RKO (cell line): ENCODE measurements at regions not wholly inside any gene's neighbourhood (a gene's known extent, or its start where the extent isn't known, plus 50 kb on each side); places are given as distances from the start of the nearest gene placed in this dataset.
"Not testable (repeated sequence)": the region's sequence is repeated elsewhere in the genome, so short reads cannot be mapped to it uniquely, and the experiment has no call there.

Experiments
- DNase-seq: peaks from one replicate; pipeline ENCODE4 v3.0.0-alpha.2; 2016; ENCODE audit warnings: low spot score

DNA sequence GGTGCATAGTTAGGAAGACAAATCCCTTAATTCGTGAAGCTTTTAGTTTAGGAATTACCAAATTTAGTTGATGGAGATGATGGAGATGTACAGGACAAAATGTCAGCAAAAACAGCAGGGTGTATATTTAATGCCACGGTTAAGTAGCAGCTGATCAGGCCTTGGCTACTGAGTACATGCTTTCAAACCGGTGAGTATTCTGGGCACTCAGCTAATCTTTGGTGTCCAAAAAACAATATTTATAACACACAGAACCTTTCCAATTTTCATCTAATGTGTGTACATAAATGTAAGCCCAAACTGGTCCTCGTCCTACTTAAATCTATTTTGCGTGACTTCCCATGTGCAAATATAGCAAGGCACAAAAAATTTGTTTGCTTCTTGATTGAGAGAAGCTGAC lies 703.4 kb upstream of the LINC00305 start:
- DNase-seq = no peak

DNA sequence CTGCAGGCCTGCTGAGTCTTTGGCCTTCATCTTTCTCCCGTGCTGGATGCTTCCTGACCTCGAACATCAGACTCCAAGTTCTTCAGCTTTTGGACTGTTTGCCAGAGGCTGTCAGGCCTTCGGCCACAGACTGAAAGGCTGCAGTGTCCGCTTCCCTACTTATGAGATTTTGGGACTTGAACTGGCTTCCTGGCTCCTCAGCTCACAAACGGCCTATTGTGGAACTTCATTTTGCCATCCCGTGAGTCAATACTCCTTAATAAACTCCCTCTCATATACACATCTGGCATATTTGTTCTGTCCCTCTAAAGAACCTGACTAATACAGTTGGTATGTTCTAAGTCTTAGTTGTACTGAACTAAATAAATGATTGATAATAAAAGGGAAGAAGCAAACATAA lies 702.8 kb upstream of the LINC00305 start:
- no peak for DNase-seq

DNA sequence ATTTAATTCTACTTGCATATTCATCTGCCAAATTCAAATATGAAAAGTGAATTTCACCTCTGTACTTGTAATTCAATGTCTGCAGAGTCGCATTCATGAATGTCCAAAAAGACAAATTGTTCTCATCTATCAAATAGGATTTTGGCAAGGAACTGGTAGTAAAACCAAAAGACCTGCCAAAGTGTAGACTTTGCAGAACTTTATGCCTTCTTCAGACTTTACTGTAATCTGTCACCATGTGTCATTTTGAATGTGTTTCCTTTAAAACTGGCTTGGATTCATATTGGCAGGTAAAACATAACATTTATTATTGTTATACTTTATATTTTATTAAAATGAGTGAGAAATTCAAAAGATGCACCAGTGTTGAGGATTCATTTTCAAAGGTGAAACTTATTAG lies 701.9 kb upstream of the LINC00305 start:
- no peak for DNase-seq

DNA sequence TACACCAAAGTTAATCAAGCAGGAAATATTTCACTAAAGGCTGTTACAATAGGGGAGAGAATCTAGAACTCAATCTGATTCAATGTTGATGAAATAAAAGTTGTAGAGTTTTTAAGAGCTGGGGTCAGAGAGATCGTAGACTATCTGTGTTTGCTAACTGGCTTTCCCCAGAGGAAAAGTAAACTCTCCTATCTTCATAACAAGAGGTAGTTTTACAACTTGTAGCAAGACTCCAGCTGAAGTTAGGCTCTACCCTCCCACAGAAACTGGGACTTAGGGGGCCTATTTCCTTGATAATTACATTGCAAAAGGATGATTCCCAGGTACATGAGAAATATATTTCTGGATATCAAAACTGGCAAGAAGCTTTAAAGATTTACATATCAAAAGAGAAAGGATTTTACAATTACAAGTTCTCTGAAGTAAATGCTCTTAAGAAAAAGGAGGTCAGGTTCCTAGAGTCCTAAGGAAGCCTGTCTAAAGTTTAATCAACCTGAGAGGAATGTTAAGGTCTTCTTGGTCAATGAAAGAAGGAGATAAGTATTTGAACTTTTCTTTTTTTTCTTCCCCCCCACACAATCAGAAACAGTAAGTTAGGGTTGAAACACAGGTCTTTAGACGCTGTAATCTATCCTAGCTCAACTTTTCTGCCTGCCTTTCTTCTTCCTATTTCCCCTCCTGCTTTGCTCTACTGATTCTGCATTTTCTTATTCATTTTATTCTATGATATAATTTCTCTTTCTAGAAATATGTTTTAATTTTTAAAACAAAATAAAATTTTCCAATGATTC lies 692.2 kb upstream of the LINC00305 start:
- no peak for DNase-seq

DNA sequence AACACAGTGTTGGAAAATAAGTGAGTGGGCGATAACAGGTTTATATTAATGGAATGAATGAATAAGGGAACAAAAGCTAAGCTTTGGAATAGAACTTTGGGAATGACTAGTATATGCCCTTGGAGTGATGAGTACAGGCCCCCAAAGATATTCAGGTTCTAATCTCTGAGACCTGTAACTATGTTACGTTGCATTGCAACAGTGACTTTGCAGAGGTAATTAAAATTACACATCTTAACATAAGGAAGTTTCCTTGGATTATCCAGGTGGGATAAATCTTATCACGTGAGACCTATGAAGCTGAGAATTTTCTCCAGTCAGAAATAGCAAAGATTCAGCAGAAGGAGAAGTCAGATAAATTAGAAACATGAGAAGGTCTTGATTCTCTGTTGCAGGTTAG lies 661.5 kb upstream of the LINC00305 start:
- DNase-seq = no peak

DNA sequence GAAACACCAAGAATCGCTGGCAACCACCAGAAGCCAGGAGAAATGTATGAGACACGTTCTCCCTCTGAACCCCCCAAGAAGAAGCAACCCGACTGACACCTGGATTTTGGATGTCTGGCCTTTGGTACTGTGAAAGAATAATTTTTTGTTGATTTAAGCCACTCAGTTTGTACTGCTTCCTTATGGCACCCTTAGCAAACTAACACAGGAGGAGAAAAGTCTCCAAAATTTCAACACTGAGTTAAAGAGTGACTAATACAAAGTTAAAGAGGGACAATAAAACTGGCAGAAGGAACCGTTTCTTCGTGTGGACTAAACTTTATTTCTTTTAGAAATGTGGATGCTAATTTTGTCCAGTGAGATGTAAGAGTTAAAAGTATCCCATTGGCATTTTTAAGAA lies 660.9 kb upstream of the LINC00305 start:
- DNase-seq = no peak

DNA sequence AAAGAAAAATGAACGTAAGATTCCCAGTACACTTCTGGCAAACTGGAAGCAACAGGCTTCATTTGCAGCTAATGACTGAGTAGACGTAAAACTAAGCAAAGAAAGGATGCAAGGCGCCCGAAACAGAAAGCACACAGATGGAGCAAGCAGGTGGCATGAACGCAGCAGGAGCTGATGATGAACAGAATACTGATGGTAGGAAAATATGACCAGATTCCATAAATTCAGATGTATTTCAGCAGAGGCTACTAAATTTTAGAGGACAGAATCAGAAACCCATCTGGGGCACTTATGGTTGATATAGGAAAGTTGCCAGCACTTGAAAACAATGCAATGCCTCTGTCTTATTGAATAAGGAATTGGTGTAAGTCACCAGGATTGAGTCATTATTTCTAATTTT lies 658.7 kb upstream of the LINC00305 start:
- no peak for DNase-seq

DNA sequence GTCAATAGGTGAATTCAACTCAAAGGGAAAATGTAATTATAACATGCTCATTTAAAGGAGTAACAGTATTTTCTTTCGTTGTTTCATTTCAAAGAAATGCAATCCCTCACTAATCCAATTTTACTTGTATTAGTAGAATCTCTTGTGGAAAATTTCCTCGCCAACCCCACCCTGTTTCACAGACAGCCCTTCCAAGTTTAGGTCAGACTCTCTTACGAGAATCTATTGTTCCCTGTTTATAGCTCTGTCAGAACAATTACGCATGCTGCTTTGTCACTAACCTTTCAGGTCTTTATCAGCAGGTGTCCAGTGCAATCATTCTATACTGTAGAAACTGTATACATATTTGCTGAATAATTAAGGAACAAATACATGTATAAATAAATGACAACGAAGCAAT lies 657.8 kb upstream of the LINC00305 start:
- no peak for DNase-seq

DNA sequence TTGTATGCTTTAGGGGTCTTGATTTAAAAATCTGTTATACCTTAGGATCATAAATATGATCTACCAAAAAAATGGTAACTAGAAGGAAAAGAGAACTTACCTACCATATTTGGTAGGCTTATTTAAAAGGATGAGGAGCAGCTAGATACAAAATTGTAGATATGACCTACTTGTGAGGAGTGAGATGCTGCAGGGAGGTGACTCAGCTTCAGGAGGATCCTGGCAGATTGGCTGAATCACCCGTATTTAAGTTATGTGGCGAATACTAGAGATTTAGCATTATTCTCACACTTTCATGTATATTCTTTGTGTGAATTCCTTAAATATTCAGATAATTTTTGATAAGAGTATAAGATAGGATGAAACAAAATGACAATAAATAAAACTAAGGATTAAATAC lies 657.3 kb upstream of the LINC00305 start:
- DNase-seq = peak; percentile 7

DNA sequence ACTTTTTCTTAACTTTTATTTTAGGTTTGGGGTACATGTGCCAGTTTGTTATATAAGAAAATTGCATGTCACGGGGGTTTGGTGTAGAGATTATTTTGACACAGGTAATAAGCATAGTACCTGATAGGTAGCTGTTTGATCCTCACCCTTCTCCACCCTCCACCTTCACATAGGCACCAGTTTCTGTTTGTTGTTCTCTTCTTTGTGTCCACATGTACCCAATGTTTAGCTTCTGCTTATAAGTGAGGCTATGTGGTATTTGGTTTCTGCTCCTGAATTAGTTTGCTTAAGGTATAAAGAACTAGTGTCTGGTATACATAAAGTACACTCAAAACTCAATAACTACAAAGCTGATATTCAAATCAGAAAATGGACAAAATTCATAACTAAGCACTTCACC lies 654.6 kb upstream of the LINC00305 start:
- no peak for DNase-seq

DNA sequence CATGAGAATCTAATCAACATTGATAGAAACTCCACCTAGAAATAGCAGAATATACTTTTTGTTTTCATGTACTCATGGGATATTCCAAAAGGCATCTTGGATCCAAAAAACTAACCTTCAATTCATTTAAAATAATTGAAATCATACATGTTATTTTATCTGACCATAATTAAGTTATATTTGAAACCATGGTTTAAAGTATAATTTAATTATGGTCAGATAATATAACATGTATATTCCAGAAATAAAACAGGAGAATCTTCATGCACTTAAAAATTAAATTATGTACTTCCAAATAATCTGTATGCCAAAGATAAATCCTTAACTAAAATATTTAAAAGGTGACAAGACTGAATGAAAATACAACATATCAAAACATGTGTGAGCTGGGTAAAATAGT lies 651.3 kb upstream of the LINC00305 start:
- no peak for DNase-seq

DNA sequence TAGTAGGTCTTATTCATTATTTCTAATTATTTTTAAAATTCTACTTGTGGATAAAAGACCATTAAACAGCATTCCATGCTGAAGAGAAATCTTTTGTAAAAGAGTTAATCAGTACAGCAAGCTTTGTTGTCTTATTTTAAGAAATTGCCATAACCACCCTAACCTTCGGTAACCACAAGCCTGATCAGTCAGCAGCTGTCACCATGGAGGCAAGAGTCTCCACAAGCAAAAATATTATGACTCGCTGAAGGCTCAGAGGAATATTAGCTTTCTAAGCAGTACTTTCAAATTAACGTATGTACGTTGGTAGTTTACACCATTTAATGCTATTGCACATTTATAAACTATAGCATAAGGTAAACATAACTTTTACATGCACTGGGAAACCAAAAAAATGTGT lies 650.5 kb upstream of the LINC00305 start:
- peak; percentile 5 for DNase-seq

DNA sequence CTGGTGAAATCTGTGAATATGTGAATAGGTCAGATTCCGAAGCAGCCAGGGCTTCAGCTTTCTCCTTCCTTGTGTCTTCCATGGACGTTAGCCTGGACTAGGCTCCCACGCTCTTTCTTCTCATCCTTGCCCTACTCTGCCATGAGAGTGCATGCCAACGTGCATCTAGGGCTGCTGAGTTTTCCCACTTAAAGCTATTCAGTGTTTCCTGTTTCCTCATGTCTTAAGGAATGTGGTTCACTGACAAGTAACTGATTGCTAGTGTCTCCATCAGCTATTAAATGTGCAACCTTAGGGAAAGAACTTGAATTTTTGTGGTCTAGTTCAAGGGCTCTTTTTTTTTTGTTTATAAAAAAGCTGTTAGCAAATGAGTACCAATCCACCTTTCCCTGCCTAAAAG lies 642.3 kb upstream of the LINC00305 start:
- no peak for DNase-seq

DNA sequence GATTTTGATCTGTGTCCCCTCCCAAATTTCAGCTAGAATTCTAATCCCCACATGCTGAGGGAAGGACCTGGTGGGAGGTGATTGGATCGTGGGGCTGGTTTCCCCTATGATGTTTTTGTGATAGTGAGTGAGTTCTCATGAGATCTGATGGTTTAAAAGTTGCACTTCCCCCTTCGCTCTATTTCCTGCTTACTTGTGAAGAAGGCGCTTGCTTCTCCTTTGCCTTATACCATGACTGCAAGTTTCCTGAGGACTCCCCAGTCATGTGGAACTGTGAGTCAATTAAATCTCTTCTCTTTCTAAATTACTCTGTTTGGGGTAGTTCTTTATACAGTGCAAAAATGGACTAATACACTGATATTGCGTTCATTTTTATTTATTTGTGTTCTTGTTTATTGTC lies 636.8 kb upstream of the LINC00305 start:
- DNase-seq = no peak

DNA sequence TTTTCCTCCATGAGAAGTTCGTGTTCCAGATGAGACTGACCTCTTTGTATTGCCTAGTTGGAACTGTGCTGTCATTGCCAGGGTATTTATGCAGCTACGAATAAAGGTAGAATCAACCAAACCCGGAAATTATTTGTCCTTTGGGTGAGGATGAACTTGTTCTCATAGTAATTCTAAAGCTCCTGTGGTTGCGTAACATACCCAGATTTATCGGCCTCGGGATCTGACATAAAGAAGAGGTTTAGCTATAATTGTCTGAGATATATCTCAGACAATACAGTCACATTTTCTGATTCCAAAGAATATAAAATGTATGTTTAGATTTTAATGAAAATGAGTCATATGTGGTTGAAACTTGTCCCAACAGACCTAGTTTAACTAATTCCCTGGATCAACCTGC lies 628.7 kb upstream of the LINC00305 start:
- no peak for DNase-seq

DNA sequence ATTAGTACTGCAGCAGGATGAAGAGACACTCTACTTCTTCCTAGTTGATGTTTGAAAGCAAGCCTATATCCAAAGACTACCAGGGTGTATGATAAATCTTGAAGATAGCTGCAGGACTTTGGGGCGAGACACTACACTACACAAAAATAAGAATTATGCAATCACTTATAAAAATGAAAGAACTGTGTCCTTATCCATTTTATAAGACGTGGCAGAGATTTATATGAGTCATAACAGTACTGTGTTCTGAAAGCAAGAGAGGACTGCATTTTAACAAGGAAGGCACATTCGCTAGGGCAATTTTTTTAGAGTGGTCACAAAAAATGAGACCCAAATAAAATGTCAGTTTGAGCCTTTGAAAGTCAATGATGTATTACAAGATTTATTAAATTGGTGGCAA lies 617.0 kb upstream of the LINC00305 start:
- DNase-seq = no peak

DNA sequence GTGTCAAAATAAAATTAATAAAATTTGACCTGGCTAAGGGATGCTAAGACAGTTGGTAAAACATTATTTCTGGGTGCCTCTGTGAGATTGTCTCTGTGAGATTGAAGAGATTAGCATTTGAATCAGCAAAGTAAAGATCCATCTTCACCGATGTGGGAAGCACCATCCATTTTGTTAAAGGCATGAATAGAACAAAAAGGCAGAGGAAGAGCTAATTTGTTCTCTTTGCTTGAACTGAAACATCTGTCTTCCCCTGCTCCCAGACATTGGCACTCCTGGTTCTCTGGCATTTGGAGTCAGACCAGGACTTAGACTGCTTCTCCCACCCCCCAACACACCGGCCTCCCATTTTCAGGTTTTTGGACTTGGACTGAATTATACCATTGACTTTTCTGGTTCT lies 603.8 kb upstream of the LINC00305 start:
- DNase-seq = no peak

DNA sequence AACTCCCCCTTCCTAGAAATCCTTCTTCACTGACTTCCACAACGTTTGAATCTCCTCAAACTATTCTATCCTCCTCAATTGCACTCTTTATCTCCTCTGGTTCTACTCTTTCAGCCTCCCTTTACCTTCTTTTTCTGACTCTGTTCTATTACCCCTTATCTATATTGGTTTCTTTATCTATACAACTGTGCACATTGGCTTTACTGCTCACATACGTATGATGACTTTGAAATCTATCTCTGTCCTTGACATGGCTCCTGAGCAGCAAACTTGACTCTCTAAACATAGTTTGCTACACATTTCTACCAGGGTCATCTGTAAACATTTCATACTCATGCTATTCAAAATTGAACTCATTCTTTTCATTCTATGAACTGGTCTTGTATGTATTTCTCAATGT lies 601.0 kb upstream of the LINC00305 start:
- DNase-seq = no peak

DNA sequence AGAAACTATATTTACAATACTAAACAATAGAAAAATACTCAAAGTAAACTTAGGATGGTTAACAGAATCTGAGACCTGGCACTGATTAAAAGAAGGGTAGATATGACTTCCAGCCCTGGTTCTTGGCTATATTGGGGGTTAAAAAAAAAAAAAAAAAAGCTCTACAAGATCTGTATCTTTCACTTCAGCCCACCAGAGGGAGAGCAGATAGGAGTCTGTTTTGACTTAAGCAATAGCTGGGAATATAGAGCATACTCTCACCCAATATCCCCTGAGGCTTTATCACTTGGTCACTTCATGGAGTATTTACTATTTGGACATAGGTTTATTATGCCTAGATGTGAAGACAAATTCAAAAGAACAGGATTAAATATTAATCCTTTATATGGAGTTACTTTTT lies 598.9 kb upstream of the LINC00305 start:
- no peak for DNase-seq

DNA sequence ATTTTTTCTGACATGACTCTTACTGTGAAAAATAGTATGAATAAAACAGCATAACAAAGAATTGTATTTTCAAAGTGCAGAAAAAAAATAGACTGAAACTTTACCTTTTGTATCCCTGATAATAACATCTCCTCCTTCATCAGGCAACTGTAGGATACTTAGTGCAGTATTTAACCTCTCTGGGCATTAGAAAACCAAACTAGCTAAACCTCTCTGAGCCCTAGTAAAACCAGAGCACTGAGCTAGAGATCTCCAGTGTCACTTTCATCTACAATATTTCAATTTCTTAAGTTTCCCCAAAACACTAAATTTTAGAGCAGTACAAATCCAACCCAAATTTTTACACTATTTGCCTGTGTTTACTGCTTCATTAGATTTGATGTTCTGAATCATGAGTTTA lies 594.0 kb upstream of the LINC00305 start:
- no peak for DNase-seq

DNA sequence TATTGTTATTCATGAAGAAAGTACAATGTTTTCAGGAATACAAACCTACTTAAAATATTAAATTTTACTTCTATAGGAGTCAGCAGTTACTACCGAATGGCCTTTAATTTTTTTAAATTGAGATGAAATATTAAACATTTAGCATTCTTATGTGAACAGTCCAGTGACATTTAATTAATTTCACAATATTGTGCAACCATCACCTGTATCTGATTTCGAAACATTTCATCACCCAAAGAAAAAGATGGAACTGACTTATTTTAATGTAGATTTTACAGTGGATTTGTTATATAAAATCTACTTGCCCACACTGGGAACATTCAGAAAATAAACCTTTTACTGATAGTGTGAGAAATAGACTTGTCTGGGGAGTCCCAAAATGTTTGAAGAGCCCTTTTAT lies 585.2 kb upstream of the LINC00305 start:
- no peak for DNase-seq

DNA sequence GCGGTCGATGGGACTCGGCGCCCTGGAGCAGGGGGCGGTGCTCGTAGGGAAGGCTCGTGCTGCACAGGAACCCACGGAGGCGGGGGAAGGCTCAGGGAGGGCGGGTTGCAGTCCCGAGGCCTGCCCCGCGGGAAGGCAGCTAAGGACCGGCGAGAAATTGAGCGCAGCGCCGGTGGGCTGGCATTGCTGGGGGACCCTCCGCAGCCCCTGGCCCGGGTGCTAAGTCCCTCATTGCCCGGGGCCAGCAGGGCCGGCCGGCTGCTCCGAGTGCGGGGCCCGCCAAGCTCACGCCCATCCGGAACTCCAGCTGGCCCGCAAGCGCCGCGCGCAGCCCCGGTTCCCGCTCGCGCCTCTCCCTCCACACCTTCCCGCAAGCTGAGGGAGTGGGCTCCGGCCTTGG lies 576.8 kb upstream of the LINC00305 start:
- not testable (repeated sequence) for DNase-seq

DNA sequence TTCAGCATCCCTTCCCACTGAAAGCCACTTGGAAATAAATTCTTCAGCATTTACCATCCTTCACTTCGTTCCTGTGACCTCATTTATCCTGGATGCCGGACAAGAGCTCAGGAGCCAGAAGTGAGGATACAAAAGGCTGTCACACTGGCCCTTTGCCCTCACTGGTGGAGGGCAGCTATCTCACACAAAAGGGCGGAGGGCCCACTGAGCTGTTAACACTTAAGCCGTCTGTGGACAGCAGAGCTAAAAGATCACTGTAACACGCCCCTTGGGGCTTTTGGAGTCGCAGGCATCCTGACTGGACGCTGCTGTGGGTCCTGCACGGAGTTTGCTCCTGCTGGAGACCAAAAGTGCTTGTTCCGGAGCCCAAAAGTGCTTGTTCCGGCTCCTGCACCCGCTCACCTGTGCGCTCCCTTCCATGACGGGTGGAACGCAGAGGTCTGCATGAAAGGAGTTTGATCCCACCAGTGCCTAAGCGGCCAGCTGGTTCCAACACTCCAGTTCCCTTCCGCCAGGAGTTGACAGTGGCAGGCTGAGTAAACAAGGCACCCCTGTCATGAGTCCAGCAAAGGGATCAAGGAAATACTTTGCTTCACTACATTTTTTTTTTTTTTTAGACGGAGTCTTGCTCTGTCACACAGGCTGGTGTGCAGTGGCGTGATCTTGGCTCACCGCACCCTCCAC lies 572.0 kb upstream of the LINC00305 start:
- DNase-seq = no peak

DNA sequence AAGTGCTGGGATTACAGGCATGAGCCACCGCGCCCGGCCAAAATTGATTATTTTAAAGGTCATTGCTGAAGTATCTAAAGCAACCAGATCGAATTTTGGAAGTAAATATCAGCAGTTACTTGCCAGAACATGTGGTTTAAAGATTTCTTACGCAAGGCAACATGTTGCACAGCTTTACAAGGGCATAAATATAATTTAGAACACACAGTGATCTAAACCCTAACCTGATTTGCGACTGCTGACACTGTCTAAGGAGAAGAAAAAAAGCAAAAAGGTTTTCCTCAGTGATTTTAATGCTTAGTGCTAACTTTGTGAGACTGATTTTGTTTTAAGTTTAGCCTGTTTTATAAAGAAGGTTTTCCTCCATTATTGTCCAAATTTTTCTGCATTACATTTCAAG lies 569.9 kb upstream of the LINC00305 start:
- no peak for DNase-seq
